ENCODE measurements at regions not wholly inside any gene's neighbourhood (a gene's known extent, or its start where the extent isn't known, plus 50 kb on each side); places are given as distances from the start of the nearest gene placed in this dataset.

GRCh38 chr12:48266826-48267225, 63.7 kb upstream of the OR10AD1 start:
- H3K36me3 Mint-ChIP-seq, result no peaks in the 10 kb centered on the region
- intact Hi-C loops (cut with micrococcal nuclease), result no loop called here
- H3K4me3 Mint-ChIP-seq, result no peak overlapping the region
- no peak for DNase-seq
- H3K27me3 Mint-ChIP-seq, result peaks cover 8 to 12% of the 10 kb centered on the region in 2 donors
- H3K27ac Mint-ChIP-seq, result no peak overlapping the region
- H3K9me3 Mint-ChIP-seq, result no peaks in the 10 kb centered on the region
- no peaks in the 10 kb centered on the region for H3K27me3 ChIP-seq (ENCODE audit: insufficient read depth, low read length)
- H3K4me3 ChIP-seq (ENCODE audit: low read length in 2 of 2), result no peak overlapping the region
- H3K27ac ChIP-seq (ENCODE audit: low read depth, low read length), result no peak overlapping the region
- H3K9me3 ChIP-seq (ENCODE audit: control insufficient read depth in 1 of 2, low read length in 2 of 2), result no peaks in the 10 kb centered on the region
- ChIA-PET POLR2A (ENCODE audit: partially characterized antibody) (no interaction called here), CTCF (ENCODE audit: partially characterized antibody) (no interaction called here)
- no peaks in the 10 kb centered on the region for H3K4me1 ChIP-seq (ENCODE audit: insufficient read depth, low read length)
- peaks cover 0 to 4% (median 0%) of the 10 kb centered on the region in 4 donors for H3K4me1 Mint-ChIP-seq
- no peaks in the 10 kb centered on the region for H3K36me3 ChIP-seq (ENCODE audit: insufficient read depth, low read length)

GRCh38 chr12:48265777-48266176, 62.7 kb upstream of the OR10AD1 start:
- Histone ChIP-seq H3K27ac (ENCODE audit: low read depth, low read length) (no peak overlapping the region), H3K27me3 (ENCODE audit: insufficient read depth, low read length) (no peaks in the 10 kb centered on the region), H3K4me1 (ENCODE audit: insufficient read depth, low read length) (no peaks in the 10 kb centered on the region), H3K4me3 (ENCODE audit: low read length in 2 of 2) (no peak overlapping the region), H3K9me3 (ENCODE audit: control insufficient read depth in 1 of 2, low read length in 2 of 2) (no peaks in the 10 kb centered on the region), H3K36me3 (ENCODE audit: insufficient read depth, low read length) (no peaks in the 10 kb centered on the region)
- Mint-ChIP-seq H3K36me3 (no peaks in the 10 kb centered on the region), H3K27ac (no peak overlapping the region), H3K4me1 (peaks cover 0 to 4% (median 0%) of the 10 kb centered on the region in 4 donors), H3K27me3 (peaks cover 6 to 10% of the 10 kb centered on the region in 2 donors), H3K9me3 (no peaks in the 10 kb centered on the region), H3K4me3 (no peak overlapping the region)
- no peak for DNase-seq
- ChIA-PET CTCF (ENCODE audit: partially characterized antibody) (no interaction called here), POLR2A (ENCODE audit: partially characterized antibody) (no interaction called here)
- intact Hi-C loops (cut with micrococcal nuclease), result no loop called here

- H3K27me3 ChIP-seq (ENCODE audit: insufficient read depth, low read length), result no peaks in the 10 kb centered on the region
- H3K4me1 ChIP-seq (ENCODE audit: insufficient read depth, low read length), result no peaks in the 10 kb centered on the region
- Mint-ChIP-seq H3K9me3 (no peaks in the 10 kb centered on the region), H3K4me3 (no peak overlapping the region), H3K36me3 (no peaks in the 10 kb centered on the region), H3K27ac (no peak overlapping the region), H3K4me1 (peaks cover 0 to 4% (median 0%) of the 10 kb centered on the region in 4 donors), H3K27me3 (peaks cover 8 to 10% of the 10 kb centered on the region in 2 donors)
- ChIA-PET CTCF (ENCODE audit: partially characterized antibody) (no interaction called here), POLR2A (ENCODE audit: partially characterized antibody) (no interaction called here)
- H3K9me3 ChIP-seq (ENCODE audit: control insufficient read depth in 1 of 2, low read length in 2 of 2), result no peaks in the 10 kb centered on the region
- H3K27ac ChIP-seq (ENCODE audit: low read depth, low read length), result no peak overlapping the region
- no peak overlapping the region for H3K4me3 ChIP-seq (ENCODE audit: low read length in 2 of 2)
- no peak for DNase-seq
- intact Hi-C loops (cut with micrococcal nuclease), result no loop called here
- H3K36me3 ChIP-seq (ENCODE audit: insufficient read depth, low read length), result no peaks in the 10 kb centered on the region
These were observed 60.5 kb upstream of the OR10AD1 start for GRCh38 chr12:48263617-48264016.

GRCh38 chr12:48261773-48262172, 58.7 kb upstream of the OR10AD1 start:
- peaks cover 8 to 10% of the 10 kb centered on the region in 2 donors for H3K27me3 Mint-ChIP-seq
- CTCF ChIA-PET (ENCODE audit: partially characterized antibody), result no interaction called here
- H3K4me3 Mint-ChIP-seq, result no peak overlapping the region
- no peaks in the 10 kb centered on the region for H3K4me1 ChIP-seq (ENCODE audit: insufficient read depth, low read length)
- H3K9me3 ChIP-seq (ENCODE audit: control insufficient read depth in 1 of 2, low read length in 2 of 2), result no peaks in the 10 kb centered on the region
- H3K27ac ChIP-seq (ENCODE audit: low read depth, low read length), result no peak overlapping the region
- no peak for DNase-seq
- H3K4me3 ChIP-seq (ENCODE audit: low read length in 2 of 2), result no peak overlapping the region
- H3K27ac Mint-ChIP-seq, result no peak overlapping the region
- H3K9me3 Mint-ChIP-seq, result peaks cover 0 to 1% (median 0%) of the 10 kb centered on the region in 8 donors
- no peaks in the 10 kb centered on the region for H3K36me3 ChIP-seq (ENCODE audit: insufficient read depth, low read length)
- intact Hi-C loops (cut with micrococcal nuclease), result no loop called here
- H3K36me3 Mint-ChIP-seq, result no peaks in the 10 kb centered on the region
- POLR2A ChIA-PET (ENCODE audit: partially characterized antibody), result no interaction called here
- no peaks in the 10 kb centered on the region for H3K4me1 Mint-ChIP-seq
- H3K27me3 ChIP-seq (ENCODE audit: insufficient read depth, low read length), result no peaks in the 10 kb centered on the region
